ENCODE measurements at regions not wholly inside any gene's neighbourhood (a gene's known extent, or its start where the extent isn't known, plus 50 kb on each side); places are given as distances from the start of the nearest gene placed in this dataset.

DNA sequence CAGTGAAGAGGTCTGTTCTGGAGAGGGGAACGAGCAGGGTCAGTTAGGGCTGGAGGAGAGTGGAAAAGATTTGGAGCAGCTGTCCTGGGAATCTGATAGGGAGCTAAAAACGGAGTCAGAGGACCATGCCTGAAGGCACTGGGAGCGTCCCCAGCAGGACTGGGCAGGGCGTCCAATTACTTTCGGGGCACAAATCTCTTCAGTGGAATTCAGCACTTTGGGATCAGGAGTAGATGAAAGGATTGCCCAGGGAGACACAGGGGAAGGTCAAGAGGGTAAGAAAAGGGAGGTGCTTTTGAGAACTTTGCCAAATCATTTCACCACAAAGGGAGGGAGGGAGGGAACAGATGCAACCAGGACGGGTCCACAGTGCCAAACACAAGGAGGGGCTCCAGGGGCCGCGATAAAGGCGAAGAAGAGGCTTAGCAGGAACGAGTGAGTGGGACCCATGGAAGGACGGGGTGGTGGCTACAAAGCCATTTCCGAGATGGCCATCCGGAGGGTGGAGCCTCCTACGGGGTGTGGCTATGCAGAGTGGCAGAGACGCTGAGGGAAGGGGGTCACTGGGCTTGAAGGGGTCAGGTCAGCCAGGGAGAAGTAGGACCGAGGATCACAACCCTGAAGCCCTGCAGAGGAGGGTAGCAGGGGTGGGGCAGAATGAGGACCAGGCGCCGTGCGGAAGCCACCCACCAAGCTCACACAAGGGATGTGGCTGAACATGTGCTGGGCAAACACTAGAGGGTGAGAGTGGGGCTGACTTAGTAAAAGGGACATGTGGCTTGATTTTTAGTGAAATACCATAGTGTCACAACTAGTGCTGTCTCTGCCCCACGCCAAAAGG is 180.0 kb upstream of the RREB1 start:
- ATAC-seq (ENCODE audit: low read depth in 2 of 2) (peak; percentile 24 to 37), DNase-seq (no peak)
- no peak overlapping the region for H3K27ac ChIP-seq (ENCODE audit: insufficient read depth, low read length, poor library complexity, severe bottlenecking)
- H3K4me3 ChIP-seq (ENCODE audit: low read depth, low read length): no peak overlapping the region
- no peaks in the 10 kb centered on the region for H3K4me1 ChIP-seq (ENCODE audit: control insufficient read depth, insufficient read depth, low read length, poor library complexity, severe bottlenecking)
- no peaks in the 10 kb centered on the region for H3K36me3 ChIP-seq (ENCODE audit: control insufficient read depth, insufficient read depth, low read length)
- Mint-ChIP-seq H3K27ac (peak overlapping the region in 1 of 3 donors; percentile 20), H3K9me3 (no peaks in the 10 kb centered on the region), H3K4me1 (no peaks in the 10 kb centered on the region), H3K4me3 (peak overlapping the region in 1 of 4 donors; percentile 69), H3K36me3 (no peaks in the 10 kb centered on the region), H3K27me3 (no peaks in the 10 kb centered on the region)
- H3K9me3 ChIP-seq (ENCODE audit: control insufficient read depth in 2 of 2, low read length in 2 of 2): no peaks in the 10 kb centered on the region
- H3K27me3 ChIP-seq (ENCODE audit: control insufficient read depth, insufficient read depth, low read length): no peaks in the 10 kb centered on the region

DNA sequence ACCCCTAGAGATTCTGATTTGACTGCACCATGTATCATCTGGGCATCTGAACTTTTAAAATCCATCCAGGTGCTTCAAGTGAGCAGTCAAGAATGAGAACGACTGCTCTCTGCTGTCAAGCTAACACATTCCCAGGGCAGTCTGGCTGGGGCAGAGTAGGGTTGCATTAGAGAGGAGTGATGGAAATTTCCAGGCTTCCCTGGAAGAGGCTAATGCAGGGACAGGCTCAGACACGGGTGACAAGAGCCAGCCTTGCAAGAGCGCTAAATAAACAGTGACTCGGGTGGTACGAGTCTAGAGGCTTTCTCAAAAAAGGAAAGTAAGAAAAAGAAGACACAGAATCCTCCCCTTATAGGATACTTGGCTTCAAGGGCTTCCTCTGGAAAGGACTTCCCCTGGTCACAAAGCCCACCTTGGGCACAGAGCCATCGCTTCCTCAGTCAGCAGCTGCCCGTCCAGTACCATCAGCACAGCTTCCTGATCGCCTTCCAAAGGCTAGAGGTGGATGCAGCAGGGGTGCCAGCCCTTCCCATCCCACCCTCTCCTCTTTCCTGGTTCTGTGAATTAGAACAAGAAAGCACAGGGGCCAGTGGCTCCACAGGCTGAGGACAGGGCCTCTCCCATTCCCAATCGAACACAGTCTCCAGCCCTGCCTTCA is 177.4 kb upstream of the RREB1 start:
- H3K4me3 Mint-ChIP-seq: no peak overlapping the region
- ATAC-seq (ENCODE audit: low read depth in 2 of 2): no peak

DNA sequence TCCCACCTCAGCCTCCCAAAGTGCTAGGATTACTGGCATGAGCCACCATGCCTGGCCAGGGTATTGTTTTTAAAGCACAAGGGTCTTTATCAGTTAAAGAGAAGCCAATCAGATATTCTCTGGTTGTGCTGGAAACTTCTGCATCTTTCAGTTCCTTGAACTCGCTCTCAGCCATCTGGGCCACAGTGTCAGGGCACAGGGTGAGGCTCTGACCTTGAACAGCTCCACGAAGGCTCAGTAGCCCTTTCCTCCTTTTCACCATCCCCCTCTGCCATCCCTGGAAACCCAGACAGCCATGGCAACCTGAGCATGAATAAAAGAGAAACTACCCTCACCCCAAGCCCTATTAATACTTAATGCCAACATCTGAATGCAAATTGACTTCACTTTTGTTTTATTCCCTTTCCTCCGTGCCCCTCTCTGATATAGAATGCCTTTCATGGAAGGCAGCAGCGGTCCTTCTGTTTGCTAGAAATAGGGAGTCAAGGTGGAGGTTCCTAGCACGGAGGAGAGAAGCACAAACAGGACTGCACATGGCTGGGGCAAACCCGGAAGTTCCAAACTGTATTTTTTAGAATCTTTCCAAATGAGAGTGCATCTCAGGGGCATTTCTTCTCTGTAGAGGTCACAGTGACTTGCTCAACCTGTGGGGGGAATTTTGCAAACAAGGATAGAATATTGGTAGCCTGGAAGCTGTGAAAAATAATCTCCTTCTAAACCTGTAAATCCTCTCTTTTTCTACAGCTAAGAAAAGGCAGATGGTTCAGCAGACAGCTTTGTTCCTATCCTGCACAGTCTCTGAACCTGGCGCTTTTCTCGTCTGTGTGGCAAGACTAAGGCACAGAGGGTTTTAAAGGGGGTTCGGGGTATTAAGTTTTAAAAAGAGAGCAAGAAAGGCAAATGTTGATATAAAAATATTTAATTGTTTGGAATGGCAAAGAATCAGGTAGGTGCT is 176.4 kb upstream of the RREB1 start:
- DNase-seq (no peak), ATAC-seq (ENCODE audit: low read depth in 2 of 2) (no peak)
- Mint-ChIP-seq H3K27ac (no peak overlapping the region), H3K27me3 (peaks cover 6% of the 10 kb centered on the region), H3K4me1 (no peaks in the 10 kb centered on the region), H3K4me3 (no peak overlapping the region), H3K9me3 (no peaks in the 10 kb centered on the region), H3K36me3 (no peaks in the 10 kb centered on the region)
- H3K27me3 ChIP-seq (ENCODE audit: control insufficient read depth, insufficient read depth, low read length): no peaks in the 10 kb centered on the region
- no peaks in the 10 kb centered on the region for H3K36me3 ChIP-seq (ENCODE audit: control insufficient read depth, insufficient read depth, low read length)
- no peaks in the 10 kb centered on the region for H3K9me3 ChIP-seq (ENCODE audit: control insufficient read depth in 2 of 2, low read length in 2 of 2)
- no peaks in the 10 kb centered on the region for H3K4me1 ChIP-seq (ENCODE audit: control insufficient read depth, insufficient read depth, low read length, poor library complexity, severe bottlenecking)
- no peak overlapping the region for H3K4me3 ChIP-seq (ENCODE audit: low read depth, low read length)
- no peak overlapping the region for H3K27ac ChIP-seq (ENCODE audit: insufficient read depth, low read length, poor library complexity, severe bottlenecking)

More for the DNA sequence above, 177.4 kb upstream of the RREB1 start:
- DNase-seq: no peak
- H3K27me3 ChIP-seq (ENCODE audit: control insufficient read depth, insufficient read depth, low read length): no peaks in the 10 kb centered on the region
- Mint-ChIP-seq H3K4me1 (no peaks in the 10 kb centered on the region), H3K9me3 (no peaks in the 10 kb centered on the region), H3K27ac (no peak overlapping the region), H3K27me3 (peaks cover under 1% of the 10 kb centered on the region), H3K36me3 (no peaks in the 10 kb centered on the region)
- H3K9me3 ChIP-seq (ENCODE audit: control insufficient read depth in 2 of 2, low read length in 2 of 2): no peaks in the 10 kb centered on the region
- H3K4me1 ChIP-seq (ENCODE audit: control insufficient read depth, insufficient read depth, low read length, poor library complexity, severe bottlenecking): no peaks in the 10 kb centered on the region
- no peak overlapping the region for H3K4me3 ChIP-seq (ENCODE audit: low read depth, low read length)
- no peak overlapping the region for H3K27ac ChIP-seq (ENCODE audit: insufficient read depth, low read length, poor library complexity, severe bottlenecking)
- H3K36me3 ChIP-seq (ENCODE audit: control insufficient read depth, insufficient read depth, low read length): no peaks in the 10 kb centered on the region

DNA sequence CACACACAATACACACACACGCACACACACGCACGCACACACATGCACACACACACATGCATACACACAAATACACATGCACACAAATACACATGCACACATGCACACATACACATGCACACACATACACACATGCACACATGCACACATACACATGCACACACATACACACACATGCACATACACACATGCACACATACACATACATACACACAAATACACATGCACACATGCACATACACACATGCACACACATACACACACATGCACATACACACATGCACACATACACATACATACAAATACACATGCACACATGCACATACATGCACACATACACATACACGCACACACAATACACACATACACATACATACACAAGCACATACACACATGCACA is 175.4 kb upstream of the RREB1 start:
- H3K4me3 ChIP-seq (ENCODE audit: low read depth, low read length): no peak overlapping the region

DNA sequence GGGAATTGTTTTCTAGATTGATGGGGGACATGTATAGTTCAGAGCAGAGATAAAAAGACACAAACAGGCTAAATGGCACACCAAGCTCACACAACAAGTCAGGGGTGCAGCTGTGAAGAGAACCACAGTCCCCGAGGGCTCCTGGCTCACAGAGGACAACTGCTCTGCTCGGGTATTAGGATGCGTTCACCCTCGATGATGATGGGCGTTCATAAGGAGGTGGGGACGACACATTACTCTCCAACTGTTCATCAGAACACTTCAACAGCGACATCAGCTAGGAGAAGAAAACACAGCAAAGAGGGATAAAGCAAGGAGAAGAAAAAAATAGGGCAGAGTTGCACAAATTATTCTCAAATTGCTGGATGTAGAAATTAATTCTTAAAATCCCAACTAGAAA is 174.8 kb upstream of the RREB1 start:
- no peaks in the 10 kb centered on the region for H3K4me1 ChIP-seq (ENCODE audit: control insufficient read depth, insufficient read depth, low read length, poor library complexity, severe bottlenecking)
- no peak for DNase-seq
- no peaks in the 10 kb centered on the region for H3K27me3 ChIP-seq (ENCODE audit: control insufficient read depth, insufficient read depth, low read length)
- Mint-ChIP-seq H3K4me3 (no peak overlapping the region), H3K36me3 (no peaks in the 10 kb centered on the region), H3K27me3 (peaks cover 13% of the 10 kb centered on the region), H3K27ac (no peak overlapping the region), H3K4me1 (no peaks in the 10 kb centered on the region), H3K9me3 (no peaks in the 10 kb centered on the region)
- H3K4me3 ChIP-seq (ENCODE audit: low read depth, low read length): no peak overlapping the region
- no peak overlapping the region for H3K27ac ChIP-seq (ENCODE audit: insufficient read depth, low read length, poor library complexity, severe bottlenecking)
- H3K9me3 ChIP-seq (ENCODE audit: control insufficient read depth in 2 of 2, low read length in 2 of 2): no peaks in the 10 kb centered on the region
- ATAC-seq (ENCODE audit: low read depth in 2 of 2): no peak
- no peaks in the 10 kb centered on the region for H3K36me3 ChIP-seq (ENCODE audit: control insufficient read depth, insufficient read depth, low read length)

More for the DNA sequence above, 175.4 kb upstream of the RREB1 start:
- Histone ChIP-seq H3K27ac (ENCODE audit: insufficient read depth, low read length, poor library complexity, severe bottlenecking) (no peak overlapping the region), H3K4me1 (ENCODE audit: control insufficient read depth, insufficient read depth, low read length, poor library complexity, severe bottlenecking) (no peaks in the 10 kb centered on the region), H3K9me3 (ENCODE audit: control insufficient read depth in 2 of 2, low read length in 2 of 2) (no peaks in the 10 kb centered on the region), H3K27me3 (ENCODE audit: control insufficient read depth, insufficient read depth, low read length) (no peaks in the 10 kb centered on the region), H3K36me3 (ENCODE audit: control insufficient read depth, insufficient read depth, low read length) (no peaks in the 10 kb centered on the region)
- H3K27me3 Mint-ChIP-seq: peaks cover 10% of the 10 kb centered on the region
- ATAC-seq (ENCODE audit: low read depth in 2 of 2) (no peak), DNase-seq (no peak)
- H3K27ac Mint-ChIP-seq: peak overlapping the region in 1 of 3 donors; percentile 92
- no peaks in the 10 kb centered on the region for H3K4me1 Mint-ChIP-seq
- H3K9me3 Mint-ChIP-seq: no peaks in the 10 kb centered on the region
- no peaks in the 10 kb centered on the region for H3K36me3 Mint-ChIP-seq
- H3K4me3 Mint-ChIP-seq: no peak overlapping the region

DNA sequence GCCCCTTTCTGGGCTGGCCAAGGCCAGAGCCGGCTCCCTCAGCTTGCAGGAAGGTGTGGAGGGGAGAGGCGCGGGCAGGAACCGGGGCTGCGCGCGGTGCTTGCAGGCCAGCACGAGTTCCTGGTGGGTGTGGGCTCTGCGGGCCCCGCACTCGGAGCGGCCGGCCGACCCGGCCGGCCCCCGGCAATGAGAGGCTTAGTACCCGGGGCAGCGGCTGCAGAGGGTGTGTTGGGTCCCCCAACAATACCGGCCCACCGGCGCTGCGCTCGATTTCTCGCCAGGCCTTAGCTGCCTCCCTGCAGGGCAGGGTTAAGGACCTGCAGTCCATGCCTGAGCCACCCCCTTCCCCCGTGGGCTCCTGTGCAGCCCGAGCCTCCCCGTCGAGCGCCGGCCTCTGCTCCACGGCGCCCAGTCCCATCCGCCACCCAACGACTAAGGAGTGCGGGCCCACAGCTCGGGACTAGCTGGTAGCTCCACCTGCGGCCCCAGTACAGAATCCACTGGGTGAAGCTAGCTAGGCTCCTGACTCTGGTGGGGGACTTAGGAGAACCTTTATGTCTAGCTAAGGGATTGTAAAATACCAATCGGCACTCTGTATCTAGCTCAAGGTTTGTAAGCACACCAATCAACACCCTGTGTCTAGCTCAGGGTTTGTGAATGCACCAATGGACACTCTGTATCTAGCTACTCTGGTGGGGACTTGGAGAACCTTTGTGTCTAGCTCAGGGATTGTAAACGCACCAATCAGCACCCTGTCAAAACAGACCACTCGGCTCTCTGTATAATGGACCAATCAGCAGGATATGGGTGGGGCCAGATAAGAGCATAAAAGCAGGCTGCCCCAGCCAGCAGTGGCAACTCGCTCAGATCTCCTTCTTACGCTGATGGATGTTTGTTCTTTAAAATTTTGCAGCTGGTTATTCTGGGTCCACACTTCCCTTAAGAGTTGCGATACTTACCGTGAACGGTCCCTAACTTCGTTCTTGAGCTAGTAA is 167.4 kb upstream of the RREB1 start:
- Mint-ChIP-seq H3K27ac (no peak overlapping the region), H3K4me3 (no peak overlapping the region), H3K36me3 (no peaks in the 10 kb centered on the region), H3K4me1 (peaks cover 0 to 10% (median 0%) of the 10 kb centered on the region in 4 donors), H3K27me3 (peaks cover 23% of the 10 kb centered on the region), H3K9me3 (no peaks in the 10 kb centered on the region)
- no peaks in the 10 kb centered on the region for H3K4me1 ChIP-seq (ENCODE audit: control insufficient read depth, insufficient read depth, low read length, poor library complexity, severe bottlenecking)
- ATAC-seq (ENCODE audit: low read depth in 2 of 2) (no peak), DNase-seq (no peak)
- no peak overlapping the region for H3K4me3 ChIP-seq (ENCODE audit: low read depth, low read length)
- H3K9me3 ChIP-seq (ENCODE audit: control insufficient read depth in 2 of 2, low read length in 2 of 2): no peaks in the 10 kb centered on the region
- H3K36me3 ChIP-seq (ENCODE audit: control insufficient read depth, insufficient read depth, low read length): no peaks in the 10 kb centered on the region
- no peaks in the 10 kb centered on the region for H3K27me3 ChIP-seq (ENCODE audit: control insufficient read depth, insufficient read depth, low read length)
- no peak overlapping the region for H3K27ac ChIP-seq (ENCODE audit: insufficient read depth, low read length, poor library complexity, severe bottlenecking)

DNA sequence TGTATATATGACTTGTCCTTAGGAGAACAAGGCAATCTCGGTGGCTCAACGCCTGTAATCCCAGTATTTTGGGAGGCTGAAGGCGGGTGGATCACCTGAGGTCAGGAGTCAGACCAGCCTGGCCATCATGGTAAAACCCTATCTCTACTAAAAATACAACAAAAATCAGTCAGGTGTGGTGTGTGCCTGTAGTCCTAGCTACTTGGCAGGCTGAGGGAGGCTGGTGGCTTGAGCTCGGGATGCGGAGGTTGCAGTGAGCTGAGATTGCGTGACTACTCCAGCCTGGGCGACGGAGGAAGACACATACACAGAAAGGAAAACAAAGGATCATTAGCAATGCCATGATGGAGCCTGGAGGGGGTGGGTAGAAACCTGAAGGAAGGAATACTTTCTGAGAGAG is 166.6 kb upstream of the RREB1 start:
- H3K4me1 Mint-ChIP-seq: peaks cover 0 to 10% (median 0%) of the 10 kb centered on the region in 4 donors

More for the DNA sequence above, 166.6 kb upstream of the RREB1 start:
- H3K27ac ChIP-seq (ENCODE audit: insufficient read depth, low read length, poor library complexity, severe bottlenecking): no peak overlapping the region
- Mint-ChIP-seq H3K4me3 (no peak overlapping the region), H3K36me3 (no peaks in the 10 kb centered on the region), H3K9me3 (no peaks in the 10 kb centered on the region), H3K27ac (peak overlapping the region in 1 of 3 donors; percentile 43), H3K27me3 (peaks cover 18% of the 10 kb centered on the region)
- no peak for DNase-seq
- no peaks in the 10 kb centered on the region for H3K4me1 ChIP-seq (ENCODE audit: control insufficient read depth, insufficient read depth, low read length, poor library complexity, severe bottlenecking)
- no peak overlapping the region for H3K4me3 ChIP-seq (ENCODE audit: low read depth, low read length)
- no peaks in the 10 kb centered on the region for H3K9me3 ChIP-seq (ENCODE audit: control insufficient read depth in 2 of 2, low read length in 2 of 2)
- ATAC-seq (ENCODE audit: low read depth in 2 of 2): no peak
- no peaks in the 10 kb centered on the region for H3K36me3 ChIP-seq (ENCODE audit: control insufficient read depth, insufficient read depth, low read length)
- H3K27me3 ChIP-seq (ENCODE audit: control insufficient read depth, insufficient read depth, low read length): no peaks in the 10 kb centered on the region

Measured in CD4-positive, CD25-positive, alpha-beta regulatory T cell (primary cell).